ENCODE measurements at regions not wholly inside any gene's neighbourhood (a gene's known extent, or its start where the extent isn't known, plus 50 kb on each side); places are given as distances from the start of the nearest gene placed in this dataset.

DNA sequence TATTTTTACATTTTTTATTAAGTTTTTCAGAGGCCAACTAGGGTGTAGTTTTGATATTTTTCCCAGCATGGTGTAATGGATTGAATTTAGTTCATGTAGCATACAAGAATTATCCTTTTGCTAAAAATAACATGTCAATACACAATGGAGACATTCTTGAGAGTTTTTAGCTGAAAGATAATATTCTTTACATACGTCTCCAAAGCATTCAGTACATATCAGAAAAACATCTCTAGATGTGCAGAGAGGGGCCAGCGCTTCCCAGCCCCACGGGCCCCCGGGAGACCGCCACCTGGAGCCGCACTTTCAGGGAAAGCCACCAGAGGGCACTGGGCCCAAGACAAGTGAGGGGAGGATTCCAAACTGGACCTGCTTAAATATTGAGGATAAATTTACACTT is 499.4 kb downstream of the GALR1 start:
- H3K4me3 ChIP-seq (ENCODE audit: low read length) = no peak overlapping the region
- no peak overlapping the region for H3K9ac ChIP-seq (ENCODE audit: low read depth, low read length)
- peaks cover 9% of the 10 kb centered on the region for H3K4me1 ChIP-seq (ENCODE audit: insufficient read depth, low read length)
- no peak overlapping the region for H3K27ac ChIP-seq (ENCODE audit: low read length)
- H3K27me3 ChIP-seq (ENCODE audit: insufficient read depth, low read length) = no peaks in the 10 kb centered on the region
- H3K36me3 ChIP-seq (ENCODE audit: insufficient read depth, low read depth, low read length) = no peaks in the 10 kb centered on the region
- no peaks in the 10 kb centered on the region for H3K9me3 ChIP-seq (ENCODE audit: insufficient read depth, low read depth, low read length)

DNA sequence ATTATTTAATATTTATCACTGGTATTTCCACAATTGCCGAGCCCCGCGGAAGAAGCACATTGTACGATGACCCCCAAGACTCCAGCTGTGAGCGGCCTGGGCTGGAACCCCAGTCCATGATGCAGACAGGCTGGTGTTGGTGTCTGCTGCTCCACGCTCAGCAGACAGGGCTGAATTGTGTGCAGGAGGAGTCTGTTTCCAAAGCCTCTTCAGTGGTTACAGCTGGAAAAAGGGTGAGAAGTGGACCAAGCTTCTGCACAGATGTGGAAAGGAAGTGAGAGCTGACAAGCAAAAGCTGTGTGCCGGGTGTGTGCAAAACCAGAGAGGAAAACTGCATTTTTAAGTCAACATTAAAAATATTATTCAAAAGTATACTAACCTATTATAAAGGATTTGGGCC is 500.4 kb downstream of the GALR1 start:
- no peaks in the 10 kb centered on the region for H3K36me3 ChIP-seq (ENCODE audit: insufficient read depth, low read depth, low read length)
- peaks cover 17% of the 10 kb centered on the region for H3K4me1 ChIP-seq (ENCODE audit: insufficient read depth, low read length)
- H3K9ac ChIP-seq (ENCODE audit: low read depth, low read length) = no peak overlapping the region
- H3K27ac ChIP-seq (ENCODE audit: low read length) = no peak overlapping the region
- no peaks in the 10 kb centered on the region for H3K9me3 ChIP-seq (ENCODE audit: insufficient read depth, low read depth, low read length)
- no peaks in the 10 kb centered on the region for H3K27me3 ChIP-seq (ENCODE audit: insufficient read depth, low read length)
- no peak overlapping the region for H3K4me3 ChIP-seq (ENCODE audit: low read length)

DNA sequence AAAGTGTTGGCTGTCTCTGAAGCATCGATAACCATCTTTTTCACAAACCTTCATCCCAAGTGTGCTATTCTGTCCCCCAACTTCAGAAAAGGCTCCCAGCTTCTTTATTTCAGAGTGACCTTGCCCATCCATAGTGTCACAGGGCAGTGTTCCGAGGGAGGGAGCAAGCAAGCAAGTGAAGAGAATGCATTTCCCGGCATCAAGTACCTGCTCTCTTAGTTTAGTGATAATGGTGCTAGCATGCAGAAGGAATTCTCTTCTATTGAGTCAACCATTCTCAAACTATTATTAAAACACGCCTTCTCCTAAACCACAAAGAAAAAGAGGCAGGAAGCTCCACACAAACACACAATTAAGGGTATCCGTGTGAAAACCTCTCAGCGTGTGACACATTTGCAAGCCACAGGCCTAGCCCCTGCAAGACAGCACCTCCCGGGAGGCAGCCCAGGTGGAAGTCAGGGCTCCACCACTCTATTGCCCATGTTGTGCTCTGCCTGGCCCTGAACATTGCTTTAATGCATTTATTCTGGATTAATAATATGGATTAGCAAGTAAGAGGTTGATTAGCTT is 504.9 kb downstream of the GALR1 start:
- Histone ChIP-seq H3K4me3 (ENCODE audit: low read length) (peak overlapping the region; percentile 52), H3K9me3 (ENCODE audit: insufficient read depth, low read depth, low read length) (no peaks in the 10 kb centered on the region), H3K27me3 (ENCODE audit: insufficient read depth, low read length) (no peaks in the 10 kb centered on the region), H3K4me1 (ENCODE audit: insufficient read depth, low read length) (peaks cover 24% of the 10 kb centered on the region), H3K27ac (ENCODE audit: low read length) (no peak overlapping the region), H3K36me3 (ENCODE audit: insufficient read depth, low read depth, low read length) (no peaks in the 10 kb centered on the region), H3K9ac (ENCODE audit: low read depth, low read length) (no peak overlapping the region; the same call in 1 of the 2 replicates)

DNA sequence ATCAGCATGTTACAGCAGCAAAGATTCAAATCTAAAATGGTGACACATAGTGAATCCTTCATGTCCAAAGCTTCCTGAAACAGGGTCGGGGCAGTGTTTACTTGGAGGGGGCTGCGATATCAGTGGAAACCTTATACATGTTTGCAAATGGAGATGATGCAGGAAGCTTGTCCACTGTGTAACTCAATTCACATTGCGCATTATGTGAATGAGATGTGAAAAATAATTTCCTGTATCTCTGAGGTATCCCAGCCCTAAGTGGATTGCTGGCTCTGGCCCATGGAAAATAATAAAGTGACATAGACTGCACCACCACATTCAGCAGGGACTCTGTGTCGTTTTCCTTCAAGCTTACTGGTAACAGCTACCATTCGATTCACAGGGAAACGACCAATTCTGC is 505.5 kb downstream of the GALR1 start:
- no peaks in the 10 kb centered on the region for H3K36me3 ChIP-seq (ENCODE audit: insufficient read depth, low read depth, low read length)
- no peak overlapping the region for H3K27ac ChIP-seq (ENCODE audit: low read length)
- no peak overlapping the region; the same call in 1 of the 2 replicates for H3K9ac ChIP-seq (ENCODE audit: low read depth, low read length)
- H3K4me3 ChIP-seq (ENCODE audit: low read length) = peak overlapping the region; percentile 52; the same call in 1 of the 2 replicates
- H3K27me3 ChIP-seq (ENCODE audit: insufficient read depth, low read length) = no peaks in the 10 kb centered on the region
- H3K9me3 ChIP-seq (ENCODE audit: insufficient read depth, low read depth, low read length) = no peaks in the 10 kb centered on the region
- peaks cover 24% of the 10 kb centered on the region for H3K4me1 ChIP-seq (ENCODE audit: insufficient read depth, low read length)

DNA sequence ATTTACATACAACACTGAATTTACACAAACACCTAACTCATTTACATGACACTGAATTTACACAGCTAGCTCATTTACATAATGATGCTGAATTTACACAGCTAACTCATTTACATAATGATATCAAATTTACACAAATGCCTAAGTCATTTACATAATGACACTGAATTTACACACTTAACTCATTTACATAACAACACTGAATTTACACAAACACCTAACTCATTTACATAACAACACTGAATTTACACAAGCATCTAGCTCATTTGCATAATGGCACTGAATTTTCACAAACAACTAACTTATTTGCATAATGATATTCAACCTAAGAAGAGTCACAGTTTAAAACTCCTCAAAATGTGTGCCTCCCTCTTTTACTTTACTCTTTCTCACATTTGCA is 511.7 kb downstream of the GALR1 start:
- no peak overlapping the region for H3K27ac ChIP-seq (ENCODE audit: low read length)
- no peaks in the 10 kb centered on the region for H3K36me3 ChIP-seq (ENCODE audit: insufficient read depth, low read depth, low read length)
- no peaks in the 10 kb centered on the region for H3K27me3 ChIP-seq (ENCODE audit: insufficient read depth, low read length)
- no peak overlapping the region for H3K9ac ChIP-seq (ENCODE audit: low read depth, low read length)
- peaks cover 29% of the 10 kb centered on the region for H3K4me1 ChIP-seq (ENCODE audit: insufficient read depth, low read length)
- peaks cover 8% of the 10 kb centered on the region for H3K9me3 ChIP-seq (ENCODE audit: insufficient read depth, low read depth, low read length)
- no peak overlapping the region for H3K4me3 ChIP-seq (ENCODE audit: low read length)

DNA sequence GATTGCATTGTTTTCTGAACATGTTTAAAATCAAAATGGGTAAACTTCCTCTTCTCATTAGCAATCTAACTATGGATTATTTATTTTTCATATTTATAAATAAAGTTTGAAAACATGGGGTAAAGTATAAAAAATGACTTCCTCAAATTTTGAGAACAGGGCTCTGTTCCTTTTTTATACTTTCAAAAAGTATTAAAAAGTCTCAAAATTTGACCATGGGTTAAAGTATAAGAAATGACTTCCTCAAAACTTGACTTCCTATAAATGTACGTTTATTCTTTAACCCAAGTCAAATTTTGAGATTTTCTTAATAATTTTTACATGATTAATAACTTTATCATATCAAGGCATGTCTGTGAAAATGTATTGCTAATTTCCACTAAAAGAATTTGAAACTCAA is 512.4 kb downstream of the GALR1 start:
- Histone ChIP-seq H3K9me3 (ENCODE audit: insufficient read depth, low read depth, low read length) (peaks cover 8% of the 10 kb centered on the region), H3K36me3 (ENCODE audit: insufficient read depth, low read depth, low read length) (no peaks in the 10 kb centered on the region), H3K9ac (ENCODE audit: low read depth, low read length) (no peak overlapping the region), H3K4me1 (ENCODE audit: insufficient read depth, low read length) (peaks cover 29% of the 10 kb centered on the region), H3K27me3 (ENCODE audit: insufficient read depth, low read length) (no peaks in the 10 kb centered on the region), H3K4me3 (ENCODE audit: low read length) (no peak overlapping the region), H3K27ac (ENCODE audit: low read length) (no peak overlapping the region)

DNA sequence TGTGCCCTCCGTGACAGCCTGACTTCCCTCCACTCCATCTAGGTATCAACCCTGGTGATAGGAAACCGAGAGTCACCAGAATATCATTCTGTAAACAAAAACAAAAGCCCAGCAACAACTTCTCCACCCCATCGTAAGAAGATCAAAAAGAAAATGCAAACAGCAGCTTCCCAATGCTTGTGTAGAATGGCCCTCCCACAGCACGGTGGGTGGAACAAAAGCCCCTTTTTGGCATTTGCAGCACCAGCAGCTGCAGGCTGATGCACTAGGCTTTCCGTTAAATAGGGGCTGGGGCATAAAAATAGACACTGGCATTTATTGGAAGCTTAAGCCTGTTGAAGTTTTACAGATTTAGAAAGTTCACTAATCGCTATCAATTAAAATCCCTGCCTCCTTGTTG is 513.0 kb downstream of the GALR1 start:
- Histone ChIP-seq H3K4me1 (ENCODE audit: insufficient read depth, low read length) (peaks cover 29% of the 10 kb centered on the region), H3K9ac (ENCODE audit: low read depth, low read length) (no peak overlapping the region), H3K4me3 (ENCODE audit: low read length) (peak overlapping the region; percentile 57; the same call in 1 of the 2 replicates), H3K27ac (ENCODE audit: low read length) (no peak overlapping the region), H3K36me3 (ENCODE audit: insufficient read depth, low read depth, low read length) (no peaks in the 10 kb centered on the region), H3K27me3 (ENCODE audit: insufficient read depth, low read length) (no peaks in the 10 kb centered on the region), H3K9me3 (ENCODE audit: insufficient read depth, low read depth, low read length) (peaks cover 8% of the 10 kb centered on the region)

DNA sequence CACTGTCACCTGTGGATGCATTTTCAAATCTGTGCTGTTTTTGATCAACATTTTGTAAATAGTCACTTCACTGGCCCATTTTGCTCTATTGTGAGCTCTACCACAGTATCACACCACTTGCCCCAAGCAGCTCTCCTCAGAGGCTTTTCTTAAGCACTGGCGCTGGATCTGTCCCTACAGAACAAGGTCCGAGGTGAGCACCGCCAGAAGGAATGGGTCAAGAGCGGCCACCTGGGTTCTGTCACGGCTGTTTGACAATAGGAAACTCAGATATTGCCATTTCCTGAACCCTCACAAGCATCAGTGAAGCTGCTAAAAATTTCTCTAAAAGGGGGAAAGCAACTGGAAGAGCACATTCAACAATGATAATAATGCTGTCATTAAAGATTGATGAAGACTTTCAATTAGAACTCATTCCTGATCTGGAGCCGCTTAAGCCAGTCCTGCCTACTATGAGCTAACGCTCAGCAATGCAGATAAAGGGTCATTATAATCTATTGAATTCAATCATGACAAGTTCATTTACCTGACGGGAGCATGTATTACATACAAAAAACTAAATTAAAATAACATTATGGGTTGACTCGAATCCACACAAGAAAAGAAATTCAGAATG is 514.0 kb downstream of the GALR1 start:
- no peaks in the 10 kb centered on the region for H3K36me3 ChIP-seq (ENCODE audit: insufficient read depth, low read depth, low read length)
- H3K27ac ChIP-seq (ENCODE audit: low read length) = no peak overlapping the region
- H3K4me1 ChIP-seq (ENCODE audit: insufficient read depth, low read length) = peaks cover 29% of the 10 kb centered on the region
- no peaks in the 10 kb centered on the region for H3K27me3 ChIP-seq (ENCODE audit: insufficient read depth, low read length)
- no peak overlapping the region for H3K9ac ChIP-seq (ENCODE audit: low read depth, low read length)
- H3K4me3 ChIP-seq (ENCODE audit: low read length) = no peak overlapping the region
- H3K9me3 ChIP-seq (ENCODE audit: insufficient read depth, low read depth, low read length) = peaks cover 8% of the 10 kb centered on the region

DNA sequence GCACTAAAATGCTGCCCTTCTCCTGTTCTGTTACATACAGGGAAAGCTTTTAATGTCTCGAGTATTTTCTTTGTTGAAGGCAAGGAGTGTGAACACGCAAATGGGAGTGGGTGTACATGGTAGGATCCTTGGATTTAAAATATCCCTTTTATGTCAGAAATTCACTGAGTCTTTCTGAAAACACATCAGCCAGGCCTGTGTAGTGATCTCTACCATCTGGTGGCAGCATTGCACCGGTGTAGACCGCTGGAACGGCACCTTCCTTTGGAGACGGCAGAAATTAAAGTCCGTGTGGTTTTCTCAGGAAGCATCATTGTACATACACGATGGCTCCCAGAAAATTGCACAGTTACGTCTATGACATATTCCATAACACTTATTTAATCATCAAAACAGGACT is 515.8 kb downstream of the GALR1 start:
- Histone ChIP-seq H3K4me3 (ENCODE audit: low read length) (no peak overlapping the region), H3K9me3 (ENCODE audit: insufficient read depth, low read depth, low read length) (peaks cover 8% of the 10 kb centered on the region), H3K27ac (ENCODE audit: low read length) (no peak overlapping the region), H3K27me3 (ENCODE audit: insufficient read depth, low read length) (no peaks in the 10 kb centered on the region), H3K36me3 (ENCODE audit: insufficient read depth, low read depth, low read length) (no peaks in the 10 kb centered on the region), H3K4me1 (ENCODE audit: insufficient read depth, low read length) (peaks cover 29% of the 10 kb centered on the region), H3K9ac (ENCODE audit: low read depth, low read length) (no peak overlapping the region)

DNA sequence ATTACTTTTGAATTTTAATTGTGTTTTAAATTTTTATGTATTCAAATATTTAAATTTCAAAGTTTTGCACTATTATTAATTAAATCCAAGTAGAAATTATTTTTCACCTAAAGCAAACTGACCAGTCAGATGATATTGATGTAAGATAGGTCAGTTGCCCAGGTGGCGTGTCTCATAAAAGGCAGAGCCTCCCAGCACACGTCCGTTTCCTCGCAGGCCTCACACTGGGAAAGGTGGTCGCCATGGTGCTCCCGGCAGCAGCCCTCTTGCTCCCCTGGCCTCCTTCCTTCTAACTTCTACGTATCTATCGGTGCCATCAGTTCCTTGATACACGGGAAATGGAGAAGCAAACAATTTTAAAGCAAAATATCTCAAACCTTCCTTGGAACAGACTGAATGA is 516.8 kb downstream of the GALR1 start:
- Histone ChIP-seq H3K36me3 (ENCODE audit: insufficient read depth, low read depth, low read length) (no peaks in the 10 kb centered on the region), H3K9me3 (ENCODE audit: insufficient read depth, low read depth, low read length) (peaks cover 3% of the 10 kb centered on the region), H3K27ac (ENCODE audit: low read length) (no peak overlapping the region), H3K9ac (ENCODE audit: low read depth, low read length) (no peak overlapping the region), H3K27me3 (ENCODE audit: insufficient read depth, low read length) (no peaks in the 10 kb centered on the region), H3K4me1 (ENCODE audit: insufficient read depth, low read length) (peaks cover 29% of the 10 kb centered on the region), H3K4me3 (ENCODE audit: low read length) (no peak overlapping the region)

DNA sequence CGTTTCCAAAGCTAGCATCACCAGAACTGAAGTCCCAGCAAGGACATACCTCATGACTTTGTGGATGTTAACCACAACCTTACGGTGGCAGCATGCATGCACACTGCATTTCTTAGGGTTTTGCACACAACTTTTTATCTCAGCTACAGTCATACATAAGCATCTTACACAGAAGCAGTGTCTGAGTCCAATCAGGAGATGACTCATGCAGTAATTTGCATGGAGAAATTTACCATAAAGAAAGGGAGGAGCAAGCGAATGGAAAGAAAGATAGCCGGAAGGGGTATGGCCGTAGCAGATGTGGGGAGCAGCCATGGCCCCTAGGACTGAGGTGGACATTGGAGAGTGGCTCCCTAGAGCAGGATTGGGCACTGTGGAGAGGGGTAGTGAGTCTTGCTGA is 522.5 kb downstream of the GALR1 start:
- Histone ChIP-seq H3K9me3 (ENCODE audit: insufficient read depth, low read depth, low read length) (no peaks in the 10 kb centered on the region), H3K36me3 (ENCODE audit: insufficient read depth, low read depth, low read length) (no peaks in the 10 kb centered on the region), H3K4me1 (ENCODE audit: insufficient read depth, low read length) (no peaks in the 10 kb centered on the region), H3K4me3 (ENCODE audit: low read length) (no peak overlapping the region), H3K9ac (ENCODE audit: low read depth, low read length) (no peak overlapping the region), H3K27ac (ENCODE audit: low read length) (no peak overlapping the region), H3K27me3 (ENCODE audit: insufficient read depth, low read length) (no peaks in the 10 kb centered on the region)

DNA sequence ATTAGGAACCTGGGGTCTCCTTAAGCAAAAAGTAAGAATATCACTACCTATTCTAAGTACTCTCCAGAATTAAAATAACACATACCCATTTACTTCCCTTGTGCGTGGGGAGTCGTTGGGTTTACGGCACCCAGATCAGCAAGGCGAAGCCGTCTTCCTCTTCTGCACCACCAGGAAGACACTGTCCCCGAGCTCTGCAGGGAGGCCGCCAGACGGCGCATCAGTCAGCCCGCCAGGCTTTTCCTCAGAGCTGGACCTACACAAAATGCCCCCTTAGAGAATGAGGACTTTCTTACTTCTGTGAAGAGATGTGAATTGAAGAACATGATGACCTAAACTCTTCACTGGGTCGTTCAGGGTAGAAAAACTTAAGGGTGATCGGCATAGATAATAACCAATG is 526.5 kb downstream of the GALR1 start:
- H3K9ac ChIP-seq (ENCODE audit: low read depth, low read length) = no peak overlapping the region
- no peaks in the 10 kb centered on the region for H3K36me3 ChIP-seq (ENCODE audit: insufficient read depth, low read depth, low read length)
- H3K4me1 ChIP-seq (ENCODE audit: insufficient read depth, low read length) = no peaks in the 10 kb centered on the region

More for the DNA sequence above, 526.5 kb downstream of the GALR1 start:
- H3K27me3 ChIP-seq (ENCODE audit: insufficient read depth, low read length) = no peaks in the 10 kb centered on the region
- no peaks in the 10 kb centered on the region for H3K9me3 ChIP-seq (ENCODE audit: insufficient read depth, low read depth, low read length)
- H3K4me3 ChIP-seq (ENCODE audit: low read length) = no peak overlapping the region
- no peak overlapping the region for H3K27ac ChIP-seq (ENCODE audit: low read length)
